PC-3 (cell line): ENCODE measurements at regions not wholly inside any gene's neighbourhood (a gene's known extent, or its start where the extent isn't known, plus 50 kb on each side); places are given as distances from the start of the nearest gene placed in this dataset.

Experiments
- CTCF ChIP-seq: fragments of 300-600 bp; sonication (generic); conservative IDR thresholded peaks from 2 replicates; pipeline ENCODE4 v1.5.1; 2017; ENCODE audit warnings: antibody characterized with exemption, low read depth, mild to moderate bottlenecking, low read length
- EZH2phosphoT487 ChIP-seq: fragments of 300-600 bp; sonication (generic); IDR thresholded peaks from 2 replicates; pipeline ENCODE4 v1.6.1; 2018; ENCODE audit warnings: mild to moderate bottlenecking, antibody characterized with exemption, low read length, borderline replicate concordance

GRCh38 chr9:109721001-109721400 lies 59.0 kb upstream of the PALM2AKAP2 start:
- no peak for TF ChIP-seq CTCF
- TF ChIP-seq EZH2phosphoT487 = no peak
